Activated effector memory CD4-positive, alpha-beta T cell treated with Interleukin-2 at 50 U/mL for 16 hours (primary cell): ENCODE measurements at regions not wholly inside any gene's neighbourhood (a gene's known extent, or its start where the extent isn't known, plus 50 kb on each side); places are given as distances from the start of the nearest gene placed in this dataset.

Experiments used
- DNase-seq: peaks from one replicate; pipeline ENCODE4 v3.0.0-alpha.2; 2020

GRCh38 chr2:217468042-217468830, 534.6 kb downstream of the TNS1 start:
- no peak for DNase-seq

DNA sequence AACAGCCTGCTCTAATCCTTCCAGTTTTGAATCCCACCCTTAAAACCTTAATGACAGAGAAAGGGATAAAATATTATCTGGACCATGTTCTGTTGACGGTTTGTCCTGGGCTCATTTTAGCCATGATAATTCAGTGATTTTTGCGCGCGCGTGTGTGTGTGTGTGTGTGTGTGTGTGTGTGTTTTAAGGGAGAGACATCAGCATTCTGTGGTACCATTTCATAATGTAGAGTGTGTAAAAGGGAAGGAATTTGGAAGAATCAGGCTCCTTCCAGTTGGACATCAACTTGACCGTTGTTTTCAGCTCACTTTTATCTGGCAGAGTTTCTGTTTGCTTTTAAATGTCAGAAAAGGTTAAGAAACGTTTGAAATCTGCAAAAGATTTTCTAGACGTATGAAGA, 535.5 kb downstream of the TNS1 start:
- no peak for DNase-seq

DNA sequence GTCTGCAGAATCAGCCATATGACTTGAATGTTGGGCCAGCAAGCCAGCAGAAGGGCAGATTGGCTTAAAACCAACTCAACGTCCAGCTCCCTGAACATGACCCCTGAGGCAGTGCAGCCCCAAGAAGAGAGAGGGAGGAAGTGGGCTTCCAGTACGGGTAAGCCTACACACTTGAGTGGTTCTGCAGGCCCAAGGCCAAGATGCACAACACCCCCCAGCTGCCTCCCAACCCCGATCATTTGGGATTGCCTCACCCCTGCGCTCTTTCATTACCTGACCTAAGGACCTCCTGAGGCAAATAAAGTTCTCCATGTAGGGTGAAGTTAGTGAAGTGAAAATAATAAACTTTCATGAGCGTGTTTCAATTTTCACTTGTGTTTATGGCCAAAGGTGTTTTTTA, 536.0 kb downstream of the TNS1 start:
- no peak for DNase-seq

GRCh38 chr2:217466104-217466503, 536.7 kb downstream of the TNS1 start:
- DNase-seq = no peak

DNA sequence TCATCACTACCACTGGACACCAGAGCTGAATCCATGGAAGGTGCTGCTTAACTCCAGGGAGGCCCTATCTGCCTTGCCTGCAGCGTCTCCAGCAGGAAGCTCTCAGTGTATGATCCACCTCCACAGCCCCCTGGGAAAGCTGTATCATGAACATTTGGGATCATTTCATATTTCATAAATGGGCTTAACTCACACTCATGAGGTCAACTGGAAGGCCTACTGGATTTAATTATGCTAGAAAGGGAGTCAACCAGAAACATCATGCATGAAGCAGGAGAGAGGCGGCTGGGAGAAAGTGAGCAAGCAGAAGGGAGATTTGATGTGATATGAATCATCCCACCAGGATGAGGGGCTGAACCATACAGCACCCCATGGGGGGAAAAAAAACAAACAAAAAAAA, 537.7 kb downstream of the TNS1 start:
- no peak for DNase-seq

GRCh38 chr2:217463402-217464075, 539.3 kb downstream of the TNS1 start:
- no peak for DNase-seq

GRCh38 chr2:217462121-217462520, 540.7 kb downstream of the TNS1 start:
- DNase-seq = no peak

GRCh38 chr2:217461674-217462073, 541.1 kb downstream of the TNS1 start:
- no peak for DNase-seq

DNA sequence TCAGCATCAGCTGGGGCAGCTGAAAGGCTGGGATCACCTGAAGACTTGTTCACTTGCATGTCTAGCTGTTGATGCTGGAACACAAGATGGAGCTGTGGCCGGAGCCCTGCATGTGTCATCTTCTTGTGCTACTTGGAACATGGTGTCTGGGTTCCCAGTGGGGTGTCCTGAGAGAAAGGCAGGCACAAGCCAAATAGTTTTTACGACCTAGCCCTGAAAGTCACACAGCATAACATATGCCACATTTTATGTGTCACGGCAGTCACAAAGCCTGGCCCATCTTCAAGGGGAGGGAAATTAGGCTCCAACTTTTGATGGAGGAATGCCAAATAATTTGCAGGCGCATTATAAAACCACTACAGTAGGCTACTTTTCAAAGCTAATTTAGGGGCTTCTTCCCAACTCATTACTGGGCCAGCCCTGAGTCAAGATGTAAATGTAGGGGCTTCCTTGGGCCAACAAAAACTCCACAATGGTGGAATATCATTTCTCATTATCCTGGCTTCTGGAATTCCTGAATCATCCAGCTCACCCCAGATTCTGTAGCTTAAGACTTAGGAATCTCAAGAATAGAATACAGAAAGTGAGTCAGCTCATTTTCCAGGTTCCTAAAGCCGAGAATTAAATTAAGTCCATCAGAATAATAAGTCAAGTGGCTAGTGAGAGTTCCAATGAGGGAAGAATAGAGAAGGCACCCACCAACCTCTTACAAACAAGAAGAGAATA, 543.0 kb downstream of the TNS1 start:
- DNase-seq = no peak

DNA sequence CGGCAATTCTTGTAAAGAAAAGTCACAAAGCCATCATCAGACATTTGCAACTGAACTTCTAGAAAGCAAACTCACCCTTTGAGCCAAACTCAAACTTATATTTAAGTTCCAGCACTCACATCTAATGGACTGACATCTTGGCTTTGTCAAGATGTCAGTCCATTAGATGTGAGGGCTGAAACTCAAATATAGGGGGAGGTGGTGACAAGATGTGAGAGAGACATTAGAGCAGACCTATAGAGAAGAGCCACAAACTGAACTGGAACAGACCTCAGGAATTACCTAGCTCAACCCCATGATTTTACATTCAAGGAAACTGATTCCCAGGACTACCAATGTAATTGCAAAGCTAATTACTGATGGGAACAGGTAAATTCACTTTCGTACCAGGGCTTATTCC, 543.8 kb downstream of the TNS1 start:
- no peak for DNase-seq

DNA sequence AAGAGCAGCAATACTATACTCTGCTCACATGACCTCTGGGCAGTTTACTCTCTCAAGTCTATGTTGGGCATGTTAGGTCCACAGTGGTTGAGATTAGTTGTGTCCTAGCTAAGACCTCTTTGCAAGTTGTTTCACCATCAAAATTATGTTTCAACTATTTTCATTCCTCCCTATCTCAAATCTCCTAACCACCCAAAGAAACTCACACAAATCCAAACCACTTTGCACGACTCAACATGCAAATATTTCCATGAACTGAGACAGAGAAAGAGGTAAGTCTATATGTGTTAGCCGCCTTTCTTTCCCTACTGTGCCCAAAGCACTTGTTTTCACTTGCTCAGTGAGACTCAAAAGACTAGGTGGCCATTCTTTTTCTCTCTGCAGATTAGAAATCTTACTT, 546.8 kb downstream of the TNS1 start:
- no peak for DNase-seq

GRCh38 chr2:217452928-217453327, 549.9 kb downstream of the TNS1 start:
- no peak for DNase-seq

- no peak for DNase-seq
These were observed 551.1 kb downstream of the TNS1 start for GRCh38 chr2:217451666-217452065.

DNA sequence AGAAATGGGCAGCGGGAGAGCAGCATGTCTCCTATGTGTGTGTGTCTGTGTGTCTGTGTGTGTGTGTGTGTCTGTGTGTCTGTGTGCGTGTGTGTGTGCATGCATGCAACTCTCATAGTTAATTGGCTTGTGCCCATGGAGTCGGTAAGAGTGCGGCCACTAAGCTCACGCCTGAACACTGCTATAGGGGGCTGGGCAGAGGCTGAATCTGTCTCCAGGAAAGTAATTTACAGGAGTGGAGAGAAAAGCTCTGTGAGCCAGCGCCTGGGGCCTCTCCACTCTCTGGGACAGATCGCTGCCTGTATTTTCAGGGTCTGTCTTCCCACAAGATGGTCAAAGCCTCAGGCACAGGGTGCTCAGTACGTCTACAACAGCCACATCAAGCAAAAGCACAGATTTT, 553.4 kb downstream of the TNS1 start:
- DNase-seq = no peak

- no peak for DNase-seq
These were observed 553.9 kb downstream of the TNS1 start for GRCh38 chr2:217448860-217449259.

- no peak for DNase-seq
These were observed 557.1 kb downstream of the TNS1 start for GRCh38 chr2:217445723-217446122.

GRCh38 chr2:217444932-217445331, 557.9 kb downstream of the TNS1 start:
- no peak for DNase-seq

DNA sequence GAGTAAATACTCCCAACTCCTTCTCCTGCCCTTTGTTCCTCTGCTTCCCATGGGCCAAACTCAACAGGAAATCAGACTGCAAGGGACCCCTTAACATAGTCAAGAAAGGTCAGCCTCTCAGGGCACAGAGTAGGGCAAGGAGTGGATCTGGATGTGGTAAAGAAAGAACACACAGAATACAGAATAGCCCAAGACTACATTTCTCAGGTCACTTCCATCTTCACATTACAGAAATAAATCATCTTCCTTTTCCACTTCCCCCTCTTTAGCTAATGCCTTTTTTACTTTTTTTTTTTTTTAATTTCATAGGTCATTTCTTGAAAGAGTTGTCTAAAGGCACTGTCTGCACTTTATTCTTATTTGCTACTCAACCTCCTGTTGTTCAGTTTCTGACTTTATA, 558.3 kb downstream of the TNS1 start:
- DNase-seq = no peak

DNA sequence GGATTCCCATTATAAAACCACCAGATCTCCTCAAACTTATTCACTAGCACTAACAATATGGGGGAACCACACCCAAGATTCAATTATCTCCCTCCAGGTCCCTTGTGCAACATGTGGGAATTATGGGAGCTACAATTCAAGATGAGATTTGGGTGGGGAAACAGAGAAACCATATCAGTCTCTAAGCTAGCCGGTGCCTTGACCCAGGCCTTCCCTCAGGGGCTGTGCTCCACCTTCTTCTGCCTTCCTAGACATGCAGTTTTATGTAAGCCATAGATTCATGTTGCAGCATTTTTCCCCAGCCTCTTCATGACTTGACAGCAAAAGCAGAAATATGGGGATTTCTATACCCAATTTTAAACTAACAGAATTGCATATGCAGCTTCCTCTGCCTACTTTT, 559.2 kb downstream of the TNS1 start:
- DNase-seq = no peak

GRCh38 chr2:217440000-217440399, 562.8 kb downstream of the TNS1 start:
- no peak for DNase-seq

DNA sequence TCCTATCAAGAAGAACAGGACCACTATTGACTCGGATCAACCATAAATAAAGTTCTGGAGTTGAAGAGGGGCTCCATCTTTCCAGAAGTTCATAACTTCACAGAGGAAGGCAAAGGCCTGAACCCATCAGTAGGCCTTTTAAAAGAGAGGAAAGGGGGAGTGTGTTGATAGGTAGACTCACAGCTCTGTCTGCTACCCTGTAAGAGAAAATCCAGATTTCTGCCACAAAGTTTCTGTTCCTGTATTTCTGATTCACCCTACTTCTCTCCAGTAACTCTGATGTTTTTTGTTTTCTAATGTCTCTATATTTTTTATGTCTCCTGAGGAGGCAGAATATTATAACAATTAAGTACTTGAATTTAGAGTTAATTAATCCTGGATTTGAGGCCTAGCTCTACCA, 564.0 kb downstream of the TNS1 start:
- no peak for DNase-seq

DNA sequence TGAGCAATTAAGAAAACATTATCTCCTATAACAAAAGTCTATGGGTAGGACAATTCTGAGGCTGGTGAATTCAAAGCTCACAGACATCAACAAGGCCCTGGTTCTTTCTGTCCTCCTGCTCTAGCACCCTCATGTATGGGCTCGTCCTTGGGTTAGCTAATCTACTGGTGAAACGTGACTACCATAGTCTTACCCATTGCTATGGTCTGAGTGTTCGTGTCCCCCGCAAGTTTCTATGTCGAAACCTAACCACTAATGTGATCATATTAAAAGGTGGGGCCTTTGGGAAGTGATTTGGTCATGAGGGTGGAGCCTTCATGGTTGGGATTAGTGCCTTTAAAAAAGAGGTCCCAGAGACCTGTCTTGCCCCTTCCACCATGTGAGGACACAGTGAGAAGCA, 564.7 kb downstream of the TNS1 start:
- DNase-seq = no peak

DNA sequence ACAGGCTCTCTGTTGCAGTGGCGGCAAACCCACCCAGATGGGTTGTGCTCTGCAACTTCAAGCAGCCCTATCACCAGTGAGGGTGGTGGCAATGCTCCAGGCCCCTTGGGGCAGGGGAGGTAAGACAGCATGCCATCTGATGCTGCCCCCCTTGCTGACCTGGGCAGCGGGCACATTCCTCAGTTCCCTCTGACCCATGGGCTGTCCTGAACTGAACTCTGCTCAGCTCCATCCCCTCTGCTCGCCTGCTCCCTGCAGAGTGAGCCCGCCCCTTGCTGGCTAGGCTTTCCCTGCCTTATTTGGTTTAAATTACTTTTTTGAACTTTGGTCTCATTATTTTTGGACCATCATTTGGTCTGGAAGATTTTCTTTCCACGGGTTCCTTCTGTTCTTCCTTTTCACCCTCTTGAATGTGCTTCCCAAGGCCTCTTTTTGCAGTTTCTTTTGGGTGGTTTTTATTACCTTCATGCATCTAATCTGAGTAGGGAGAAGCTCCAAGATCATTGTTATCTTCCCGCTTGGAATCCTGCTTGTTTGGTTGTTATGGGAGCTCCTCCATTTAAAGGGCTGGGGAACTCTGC, 565.4 kb downstream of the TNS1 start:
- DNase-seq = no peak

GRCh38 chr2:217436386-217436785, 566.4 kb downstream of the TNS1 start:
- DNase-seq = no peak
